ENCODE measurements at regions not wholly inside any gene's neighbourhood (a gene's known extent, or its start where the extent isn't known, plus 50 kb on each side); places are given as distances from the start of the nearest gene placed in this dataset.

DNA sequence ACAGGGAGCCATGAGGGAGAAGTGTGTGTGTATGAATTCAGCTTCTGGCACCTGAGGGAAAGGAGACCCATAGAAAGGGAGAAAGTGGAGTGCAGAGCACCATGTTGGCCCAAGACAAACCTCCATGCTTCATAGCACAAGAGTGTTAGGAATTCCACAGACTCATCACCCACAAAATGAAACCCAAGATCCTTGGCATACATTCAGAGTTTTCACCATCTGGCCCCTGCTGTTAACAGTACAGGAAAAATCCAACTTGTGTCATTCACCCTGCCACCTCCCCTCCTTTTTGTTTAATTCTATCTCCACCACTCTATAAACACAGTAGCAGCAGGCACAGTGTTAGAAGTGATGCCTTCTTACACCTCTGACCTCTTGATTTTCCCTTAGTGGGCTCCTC lies 60.0 kb upstream of the MNS1 start:
- no peak for DNase-seq (ENCODE audit: low spot score)
- TF ChIP-seq, protein P1, sequence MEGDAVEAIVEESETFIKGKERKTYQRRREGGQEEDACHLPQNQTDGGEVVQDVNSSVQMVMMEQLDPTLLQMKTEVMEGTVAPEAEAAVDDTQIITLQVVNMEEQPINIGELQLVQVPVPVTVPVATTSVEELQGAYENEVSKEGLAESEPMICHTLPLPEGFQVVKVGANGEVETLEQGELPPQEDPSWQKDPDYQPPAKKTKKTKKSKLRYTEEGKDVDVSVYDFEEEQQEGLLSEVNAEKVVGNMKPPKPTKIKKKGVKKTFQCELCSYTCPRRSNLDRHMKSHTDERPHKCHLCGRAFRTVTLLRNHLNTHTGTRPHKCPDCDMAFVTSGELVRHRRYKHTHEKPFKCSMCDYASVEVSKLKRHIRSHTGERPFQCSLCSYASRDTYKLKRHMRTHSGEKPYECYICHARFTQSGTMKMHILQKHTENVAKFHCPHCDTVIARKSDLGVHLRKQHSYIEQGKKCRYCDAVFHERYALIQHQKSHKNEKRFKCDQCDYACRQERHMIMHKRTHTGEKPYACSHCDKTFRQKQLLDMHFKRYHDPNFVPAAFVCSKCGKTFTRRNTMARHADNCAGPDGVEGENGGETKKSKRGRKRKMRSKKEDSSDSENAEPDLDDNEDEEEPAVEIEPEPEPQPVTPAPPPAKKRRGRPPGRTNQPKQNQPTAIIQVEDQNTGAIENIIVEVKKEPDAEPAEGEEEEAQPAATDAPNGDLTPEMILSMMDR (IDR thresholded peaks at IDR 0.05; ENCODE audit: borderline replicate concordance, control extremely low read depth, extremely low read depth, insufficient read depth, missing control alignments) = peak; percentile 4
- in situ Hi-C loops (cut with MboI; ENCODE audit: low sequenced_read_pairs, unreplicated experiment) = no loop called here

DNA sequence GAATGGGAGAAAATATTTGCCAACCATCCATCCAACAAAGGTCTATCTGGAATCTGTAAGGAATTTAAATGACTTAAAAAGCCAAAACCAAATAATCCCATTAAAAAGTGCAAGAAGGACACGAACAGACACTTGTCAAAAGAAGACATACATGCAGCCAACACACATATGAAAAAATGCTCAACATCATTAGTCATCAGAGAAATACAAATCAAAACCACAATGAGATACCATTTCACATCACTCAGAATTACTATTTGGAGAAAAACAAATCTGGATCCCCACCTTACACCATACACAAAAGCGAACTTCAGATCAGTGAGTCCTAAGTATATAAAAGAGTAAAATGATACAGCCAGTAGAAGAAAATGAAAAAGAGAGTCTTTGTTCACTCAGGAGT lies 58.6 kb upstream of the MNS1 start:
- in situ Hi-C loops (cut with MboI; ENCODE audit: low sequenced_read_pairs, unreplicated experiment) = no loop called here
- DNase-seq (ENCODE audit: low spot score) = no peak
- TF ChIP-seq, protein P1 (IDR thresholded peaks at IDR 0.05; ENCODE audit: borderline replicate concordance, control extremely low read depth, extremely low read depth, insufficient read depth, missing control alignments) = no peak

DNA sequence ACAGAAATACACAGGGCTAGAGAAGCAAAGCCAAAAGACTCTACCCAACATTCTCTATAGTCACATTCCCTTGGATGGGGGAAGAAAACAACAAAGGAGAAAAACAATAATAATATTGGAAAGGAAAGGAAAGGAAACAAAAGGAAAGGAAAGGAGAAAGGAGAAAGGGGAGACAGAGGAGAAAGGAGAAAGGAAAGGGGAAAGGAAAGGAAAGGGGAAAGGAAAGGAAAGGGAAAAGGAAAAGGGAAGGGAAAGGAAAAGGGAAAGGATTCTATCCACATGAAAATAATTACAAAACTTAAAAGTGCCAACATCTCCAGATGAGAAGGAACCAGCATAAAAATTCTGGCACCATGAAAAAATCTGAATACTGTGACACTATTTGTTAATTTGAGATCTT lies 54.1 kb upstream of the MNS1 start:
- TF ChIP-seq, protein P1 (IDR thresholded peaks at IDR 0.05; ENCODE audit: borderline replicate concordance, control extremely low read depth, extremely low read depth, insufficient read depth, missing control alignments) = no peak
- no peak for DNase-seq (ENCODE audit: low spot score)
- in situ Hi-C loops (cut with MboI; ENCODE audit: low sequenced_read_pairs, unreplicated experiment) = no loop called here

All from GM13976 (cell line).